Fibroblast of lung (primary cell): ENCODE measurements at regions not wholly inside any gene's neighbourhood (a gene's known extent, or its start where the extent isn't known, plus 50 kb on each side); places are given as distances from the start of the nearest gene placed in this dataset.

Source experiments
- DNase-seq, 2 donors: peaks; one replicate each; pipeline versions ENCODE4 v3.0.0 to v3.0.0-alpha.2; 2010; ENCODE audit warnings: low read depth in 2 of 2
- H2AFZ ChIP-seq: 2 replicates; pipeline ENCODE4 v1.5.1; 2012; ENCODE audit warnings: low read length, control low read depth, inconsistent platforms
- H3K27ac ChIP-seq: 2 replicates; pipeline ENCODE4 v1.5.1; 2011; ENCODE audit warnings: low read length, control low read depth; ENCODE audit not compliant: insufficient read depth
- H3K27me3 ChIP-seq: 2 replicates; pipeline ENCODE4 v1.5.1; 2011; ENCODE audit warnings: mild to moderate bottlenecking, low read length; ENCODE audit not compliant: control insufficient read depth, insufficient read depth
- H3K36me3 ChIP-seq: 2 replicates; pipeline ENCODE4 v1.5.1; 2011; ENCODE audit warnings: low read length; ENCODE audit not compliant: control insufficient read depth, insufficient read depth
- H3K4me1 ChIP-seq: 2 replicates; pipeline ENCODE4 v1.5.1; 2011; ENCODE audit warnings: low read length; ENCODE audit not compliant: control insufficient read depth, insufficient read depth; ENCODE audit errors: extremely low read depth
- H3K4me2 ChIP-seq: 2 replicates; pipeline ENCODE4 v1.5.1; 2011; ENCODE audit warnings: low read length, control low read depth; ENCODE audit not compliant: insufficient read depth; ENCODE audit errors: extremely low read depth
- H3K4me3 ChIP-seq, 4 experiments: fragments of 200-600 bp in 1 of 4; sonication (generic) in 1 of 4; replicated peaks in 1 of 4; 2 replicates each; pipeline ENCODE4 v1.5.1; 2011 to 2016; ENCODE audit warnings: low read length in 4 of 4, low read depth in 3 of 4, mild to moderate bottlenecking in 3 of 4, control low read depth in 2 of 4, inconsistent platforms in 1 of 4, mixed read lengths in 1 of 4; ENCODE audit not compliant: insufficient read depth in 1 of 4; ENCODE audit errors: control extremely low read depth in 1 of 4
- H3K79me2 ChIP-seq: 2 replicates; pipeline ENCODE4 v1.5.1; 2012; ENCODE audit warnings: mild to moderate bottlenecking, low read length, inconsistent platforms; ENCODE audit not compliant: control insufficient read depth, insufficient read depth
- H3K9ac ChIP-seq: 2 replicates; pipeline ENCODE4 v1.5.1; 2011; ENCODE audit warnings: mild to moderate bottlenecking, low read length, control low read depth; ENCODE audit not compliant: insufficient read depth
- H3K9me3 ChIP-seq: 2 replicates; pipeline ENCODE4 v1.5.1; 2012; ENCODE audit warnings: low read depth, low read length; ENCODE audit not compliant: control insufficient read depth, insufficient read depth
- H4K20me1 ChIP-seq: 2 replicates; pipeline ENCODE4 v1.5.1; 2011; ENCODE audit warnings: low read length; ENCODE audit not compliant: control insufficient read depth, insufficient read depth; ENCODE audit errors: extremely low read depth
- CTCF ChIP-seq, 2 donors: IDR thresholded peaks in 1 of 2; conservative IDR thresholded peaks in 1 of 2; 1 replicate in 1 of 2; 2 replicates in 1 of 2; pipeline ENCODE4 v1.5.1; 2011 to 2012; ENCODE audit warnings: low read length in 2 of 2, control low read depth in 1 of 2, inconsistent platforms in 1 of 2, low read depth in 1 of 2, mild to moderate bottlenecking in 1 of 2
- EZH2 ChIP-seq: IDR thresholded peaks from 2 replicates; pipeline ENCODE4 v1.5.1; 2012; ENCODE audit warnings: low read length, control low read depth, mild to moderate bottlenecking; ENCODE audit errors: missing control alignments

GRCh38 chr5:69030358-69031062, 63.3 kb upstream of the SLC30A5 start:
- no peaks in the 10 kb centered on the region for H4K20me1 ChIP-seq
- no peak overlapping the region for H2AFZ ChIP-seq
- H3K9ac ChIP-seq: no peak overlapping the region
- TF ChIP-seq CTCF (conservative IDR thresholded peaks at IDR 0.05 in 1 of 2, IDR thresholded peaks at IDR 0.05 in 1 of 2; ENCODE audit: low read depth in 1 of 2, low read length in 2 of 2): no peak
- no peak for TF ChIP-seq EZH2
- H3K27ac ChIP-seq: no peak overlapping the region
- DNase-seq: peak in 1 of 2 donors; percentile 43
- H3K27me3 ChIP-seq: peaks cover 4% of the 10 kb centered on the region
- no peaks in the 10 kb centered on the region for H3K4me1 ChIP-seq
- H3K9me3 ChIP-seq: no peaks in the 10 kb centered on the region
- H3K4me2 ChIP-seq: no peak overlapping the region
- no peaks in the 10 kb centered on the region for H3K79me2 ChIP-seq
- no peaks in the 10 kb centered on the region for H3K36me3 ChIP-seq
- H3K4me3 ChIP-seq: no peak overlapping the region

- no peaks in the 10 kb centered on the region for H4K20me1 ChIP-seq
- H3K27me3 ChIP-seq: peaks cover 4% of the 10 kb centered on the region
- H3K79me2 ChIP-seq: no peaks in the 10 kb centered on the region
- H3K4me2 ChIP-seq: no peak overlapping the region
- peak in 1 of 2 donors; percentile 10 for TF ChIP-seq CTCF (conservative IDR thresholded peaks at IDR 0.05 in 1 of 2, IDR thresholded peaks at IDR 0.05 in 1 of 2; ENCODE audit: low read depth in 1 of 2, low read length in 2 of 2)
- no peak for TF ChIP-seq EZH2
- no peaks in the 10 kb centered on the region for H3K36me3 ChIP-seq
- no peak overlapping the region for H2AFZ ChIP-seq
- no peak for DNase-seq
- no peak overlapping the region for H3K9ac ChIP-seq
- H3K27ac ChIP-seq: no peak overlapping the region
- no peaks in the 10 kb centered on the region for H3K4me1 ChIP-seq
- no peaks in the 10 kb centered on the region for H3K9me3 ChIP-seq
- no peak overlapping the region for H3K4me3 ChIP-seq
Measured at GRCh38 chr5:69032009-69032408, 61.8 kb upstream of the SLC30A5 start.

GRCh38 chr5:69033690-69034089, 60.1 kb upstream of the SLC30A5 start:
- DNase-seq: no peak
- TF ChIP-seq CTCF (conservative IDR thresholded peaks at IDR 0.05 in 1 of 2, IDR thresholded peaks at IDR 0.05 in 1 of 2; ENCODE audit: low read depth in 1 of 2, low read length in 2 of 2): no peak
- TF ChIP-seq EZH2: no peak
- no peak overlapping the region for H2AFZ ChIP-seq
- H3K4me1 ChIP-seq: no peaks in the 10 kb centered on the region
- H3K9me3 ChIP-seq: no peaks in the 10 kb centered on the region
- H3K4me2 ChIP-seq: no peak overlapping the region
- H3K79me2 ChIP-seq: no peaks in the 10 kb centered on the region
- H4K20me1 ChIP-seq: no peaks in the 10 kb centered on the region
- no peak overlapping the region for H3K4me3 ChIP-seq
- H3K27ac ChIP-seq: no peak overlapping the region
- no peaks in the 10 kb centered on the region for H3K36me3 ChIP-seq
- peaks cover 4% of the 10 kb centered on the region for H3K27me3 ChIP-seq
- no peak overlapping the region for H3K9ac ChIP-seq
